ENCODE measurements at regions not wholly inside any gene's neighbourhood (a gene's known extent, or its start where the extent isn't known, plus 50 kb on each side); places are given as distances from the start of the nearest gene placed in this dataset.
"Not testable (repeated sequence)": the region's sequence is repeated elsewhere in the genome, so short reads cannot be mapped to it uniquely, and the experiment has no call there.

DNA sequence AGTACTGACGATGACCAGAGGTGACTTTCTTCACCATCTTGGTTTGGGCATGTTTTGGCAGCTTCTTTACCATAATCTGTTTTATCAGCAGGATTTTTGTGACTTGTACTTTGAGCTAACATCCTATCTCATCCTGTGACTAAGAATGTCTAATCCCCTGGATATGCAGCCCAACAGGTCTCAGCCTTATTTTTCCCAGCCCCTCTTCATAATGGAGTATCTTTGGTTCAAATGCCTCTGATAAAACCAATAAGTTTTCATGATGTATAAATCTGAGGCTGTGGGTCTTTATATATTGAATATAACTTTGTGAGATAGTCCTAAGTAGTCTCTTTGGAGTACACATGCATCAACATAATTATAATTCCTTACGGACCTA is 186.9 kb upstream of the WSB1 start:
- peak; percentile 35 for DNase-seq
- 0 out of 2 replicates have a peak overlapping the region, but pooled peaks have one; percentile 13 for H2AFZ ChIP-seq (ENCODE audit: low read length)
- no TSS peak for BruUV-seq (replicated peaks)

DNA sequence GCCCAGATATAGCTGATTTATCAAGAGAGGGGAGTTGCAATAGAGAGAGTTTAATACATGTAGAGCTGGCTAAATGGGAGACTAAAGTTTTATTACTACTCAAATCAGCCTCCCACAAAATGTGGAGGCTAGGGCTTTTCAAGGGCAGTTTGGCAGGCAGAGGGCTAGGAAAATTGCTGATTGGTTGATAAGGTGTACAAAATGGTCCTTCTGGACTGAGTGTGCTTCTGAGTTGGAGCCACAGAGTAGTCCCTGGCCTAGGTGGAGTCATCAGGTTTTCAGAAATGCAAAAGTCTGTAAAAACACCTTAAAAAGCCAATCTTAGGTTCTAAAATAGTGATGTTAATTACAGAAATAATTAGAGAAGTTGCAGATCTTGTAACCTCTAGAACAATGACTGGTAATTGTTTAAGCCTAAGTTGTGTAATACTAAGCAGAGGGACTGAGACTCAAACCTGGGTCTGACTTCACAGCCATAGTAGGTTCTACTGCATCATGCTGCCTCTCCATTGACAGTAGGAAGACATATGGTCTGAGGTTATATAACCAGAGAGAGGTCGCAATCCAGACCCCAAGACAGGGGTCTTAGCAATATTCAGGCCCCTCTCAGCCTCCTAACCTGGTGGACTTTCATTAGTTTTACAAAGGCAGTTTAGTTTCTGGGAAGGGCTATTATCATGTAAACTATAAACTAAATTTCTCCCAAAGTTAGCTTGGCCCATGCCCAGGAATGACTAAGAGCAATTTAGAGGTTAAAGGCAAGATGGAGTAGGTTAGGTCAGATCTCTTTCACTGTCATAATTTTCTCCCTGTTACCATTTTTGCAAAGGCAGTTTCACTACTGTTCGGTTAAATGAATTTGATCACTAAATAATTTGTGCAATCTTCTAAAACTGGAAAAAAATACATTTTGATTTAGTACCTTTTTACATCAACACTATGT is 186.3 kb upstream of the WSB1 start:
- H2AFZ ChIP-seq (ENCODE audit: low read length); BruUV-seq (replicated peaks); intact Hi-C loops (cut with micrococcal nuclease); H3K79me2 ChIP-seq (ENCODE audit: low read length); H4K20me1 ChIP-seq (ENCODE audit: low read length); POLR2A ChIA-PET (ENCODE audit: unreplicated experiment); CTCF ChIA-PET; H3K9me3 ChIP-seq (ENCODE audit: low read length); H3K4me3 ChIP-seq (ENCODE audit: low read length); H3K27ac ChIP-seq (ENCODE audit: low read length); H3K9ac ChIP-seq (ENCODE audit: low read length); H3K4me2 ChIP-seq (ENCODE audit: low read length); H3K4me1 ChIP-seq (ENCODE audit: insufficient read depth, low read length); H3K36me3 ChIP-seq (ENCODE audit: low read depth, low read length); H3K27me3 ChIP-seq (ENCODE audit: low read length); ATAC-seq; H3K9me2 ChIP-seq (replicated peaks; ENCODE audit: low read length); H3F3A ChIP-seq (ENCODE audit: low read length, unreplicated experiment): not testable (repeated sequence)
- DNase-seq, result peak; percentile 4

More for the DNA sequence above, 186.9 kb upstream of the WSB1 start:
- Histone ChIP-seq H3K9ac (ENCODE audit: low read length) (no peak overlapping the region), H3K27ac (ENCODE audit: low read length) (no peak overlapping the region), H3K9me3 (ENCODE audit: low read length) (no peaks in the 10 kb centered on the region), H3K4me3 (ENCODE audit: low read length) (no peak overlapping the region), H3K36me3 (ENCODE audit: low read depth, low read length) (no peaks in the 10 kb centered on the region), H3K79me2 (ENCODE audit: low read length) (no peaks in the 10 kb centered on the region), H3K4me2 (ENCODE audit: low read length) (no peak overlapping the region), H4K20me1 (ENCODE audit: low read length) (no peaks in the 10 kb centered on the region), H3K4me1 (ENCODE audit: insufficient read depth, low read length) (no peaks in the 10 kb centered on the region), H3F3A (ENCODE audit: low read length, unreplicated experiment) (no peaks in the 10 kb centered on the region), H3K9me2 (replicated peaks; ENCODE audit: low read length) (no peaks in the 10 kb centered on the region), H3K27me3 (ENCODE audit: low read length) (no peaks in the 10 kb centered on the region)
- TF ChIP-seq EZH2 (IDR thresholded peaks at IDR 0.05; ENCODE audit: low read length, unreplicated experiment), result no peak
- TF ChIP-seq EZH2phosphoT487 (IDR thresholded peaks at IDR 0.05; ENCODE audit: borderline replicate concordance, low read length), result no peak
- TF ChIP-seq, protein P1, sequence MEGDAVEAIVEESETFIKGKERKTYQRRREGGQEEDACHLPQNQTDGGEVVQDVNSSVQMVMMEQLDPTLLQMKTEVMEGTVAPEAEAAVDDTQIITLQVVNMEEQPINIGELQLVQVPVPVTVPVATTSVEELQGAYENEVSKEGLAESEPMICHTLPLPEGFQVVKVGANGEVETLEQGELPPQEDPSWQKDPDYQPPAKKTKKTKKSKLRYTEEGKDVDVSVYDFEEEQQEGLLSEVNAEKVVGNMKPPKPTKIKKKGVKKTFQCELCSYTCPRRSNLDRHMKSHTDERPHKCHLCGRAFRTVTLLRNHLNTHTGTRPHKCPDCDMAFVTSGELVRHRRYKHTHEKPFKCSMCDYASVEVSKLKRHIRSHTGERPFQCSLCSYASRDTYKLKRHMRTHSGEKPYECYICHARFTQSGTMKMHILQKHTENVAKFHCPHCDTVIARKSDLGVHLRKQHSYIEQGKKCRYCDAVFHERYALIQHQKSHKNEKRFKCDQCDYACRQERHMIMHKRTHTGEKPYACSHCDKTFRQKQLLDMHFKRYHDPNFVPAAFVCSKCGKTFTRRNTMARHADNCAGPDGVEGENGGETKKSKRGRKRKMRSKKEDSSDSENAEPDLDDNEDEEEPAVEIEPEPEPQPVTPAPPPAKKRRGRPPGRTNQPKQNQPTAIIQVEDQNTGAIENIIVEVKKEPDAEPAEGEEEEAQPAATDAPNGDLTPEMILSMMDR (conservative IDR thresholded peaks at IDR 0.05; ENCODE audit: low read depth, low read length), result no peak
- POLR2A ChIA-PET (ENCODE audit: unreplicated experiment), result no interaction called here
- intact Hi-C loops (cut with micrococcal nuclease), result no loop called here
- no peak for ATAC-seq
- CTCF ChIA-PET, result no interaction called here

DNA sequence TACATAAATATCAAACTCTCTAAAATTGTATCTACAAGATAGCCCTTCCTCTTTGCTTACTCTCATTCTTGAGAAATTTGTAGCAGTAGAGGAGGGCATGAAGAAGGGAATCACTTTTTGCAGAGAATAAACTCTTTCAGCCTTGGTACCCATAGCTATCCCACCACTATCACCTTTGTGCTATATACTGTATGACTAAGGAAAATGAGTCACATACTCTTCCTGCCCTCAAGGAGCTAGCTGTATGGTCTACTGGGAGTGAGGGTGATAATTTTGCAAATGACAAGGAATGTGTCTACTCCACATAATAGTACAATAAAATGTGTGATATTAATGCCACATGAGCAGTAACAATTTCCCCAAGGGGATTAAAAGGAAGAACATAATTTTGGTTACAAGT is 184.6 kb upstream of the WSB1 start:
- CTCF ChIA-PET, result no interaction called here
- no TSS peak for BruUV-seq (replicated peaks)
- ATAC-seq (no peak), DNase-seq (no peak)
- no peak overlapping the region for H3K4me2 ChIP-seq (ENCODE audit: low read length)
- no peak overlapping the region for H3K9ac ChIP-seq (ENCODE audit: low read length)
- intact Hi-C loops (cut with micrococcal nuclease), result no loop called here
- no peak overlapping the region for H3K27ac ChIP-seq (ENCODE audit: low read length)
- no peak overlapping the region for H3K4me3 ChIP-seq (ENCODE audit: low read length)
- no peaks in the 10 kb centered on the region for H3K79me2 ChIP-seq (ENCODE audit: low read length)
- POLR2A ChIA-PET (ENCODE audit: unreplicated experiment), result no interaction called here
- no peaks in the 10 kb centered on the region for H4K20me1 ChIP-seq (ENCODE audit: low read length)
- H3F3A ChIP-seq (ENCODE audit: low read length, unreplicated experiment), result no peaks in the 10 kb centered on the region
- H3K9me2 ChIP-seq (replicated peaks; ENCODE audit: low read length), result no peaks in the 10 kb centered on the region
- H3K9me3 ChIP-seq (ENCODE audit: low read length), result no peaks in the 10 kb centered on the region
- no peaks in the 10 kb centered on the region for H3K36me3 ChIP-seq (ENCODE audit: low read depth, low read length)
- no peak for TF ChIP-seq EZH2 (IDR thresholded peaks at IDR 0.05; ENCODE audit: low read length, unreplicated experiment)
- no peaks in the 10 kb centered on the region for H3K4me1 ChIP-seq (ENCODE audit: insufficient read depth, low read length)
- H2AFZ ChIP-seq (ENCODE audit: low read length), result no peak overlapping the region
- H3K27me3 ChIP-seq (ENCODE audit: low read length), result no peaks in the 10 kb centered on the region
